H1 (cell line): ENCODE measurements at regions not wholly inside any gene's neighbourhood (a gene's known extent, or its start where the extent isn't known, plus 50 kb on each side); places are given as distances from the start of the nearest gene placed in this dataset.

Experiments
- CTCF ChIA-PET: fragments of 300-600 bp; sonication (Branson Sonifier 250); formaldehyde crosslinking; loops from one replicate; lab custom pipeline; 2021; ENCODE audit not compliant: partially characterized antibody; lab: Charles Lee
- POLR2A ChIA-PET: fragments of 300-600 bp; sonication (Branson Sonifier 250); formaldehyde crosslinking; loops from one replicate; lab custom pipeline; 2021; ENCODE audit warnings: inconsistent platforms; ENCODE audit not compliant: partially characterized antibody; lab: Charles Lee
- DNase-seq, 2 experiments: peaks; one replicate each; pipeline versions ENCODE4 v3.0.0 to v3.0.0-alpha.2; 2010 to 2022; ENCODE audit warnings: low spot score in 2 of 2, low read depth in 1 of 2, mixed read lengths in 1 of 2
- FAIRE-seq: peaks from 2 replicates; lab custom pipeline; 2011; peaks lifted over from hg19 to GRCh38; lab: Jason Lieb, UNC
- H2AFZ ChIP-seq: 2 replicates; pipeline ENCODE4 v1.8.1; 2012; ENCODE audit warnings: low read length, inconsistent platforms
- H2AK5ac ChIP-seq: 2 replicates; pipeline ENCODE4 v1.6.1; 2013; ENCODE audit warnings: low read depth, low read length
- H2BK120ac ChIP-seq: replicated peaks from 2 replicates; pipeline ENCODE3; 2013; ENCODE audit warnings: low read depth, low read length, inconsistent platforms
- H2BK12ac ChIP-seq: 2 replicates; pipeline ENCODE4 v1.6.1; 2013; ENCODE audit warnings: low read depth, low read length
- H2BK15ac ChIP-seq: 2 replicates; pipeline ENCODE4 v1.6.1; 2013; ENCODE audit warnings: low read length
- H2BK20ac ChIP-seq: 2 replicates; pipeline ENCODE4 v1.6.1; 2013; ENCODE audit warnings: low read length
- H2BK5ac ChIP-seq: 2 replicates; pipeline ENCODE4 v1.6.1; 2013; ENCODE audit warnings: low read depth, low read length
- H3K14ac ChIP-seq: 2 replicates; pipeline ENCODE4 v1.6.1; 2013; ENCODE audit warnings: inconsistent platforms; ENCODE audit not compliant: insufficient read length
- H3K18ac ChIP-seq: 2 replicates; pipeline ENCODE4 v1.6.1; 2013; ENCODE audit warnings: low read length; ENCODE audit errors: extremely low read depth
- H3K23ac ChIP-seq: 2 replicates; pipeline ENCODE4 v1.6.1; 2013; ENCODE audit warnings: inconsistent platforms; ENCODE audit not compliant: insufficient read length
- H3K23me2 ChIP-seq: 2 replicates; pipeline ENCODE4 v1.6.1; 2013; ENCODE audit warnings: low read depth, low read length
- H3K27ac ChIP-seq: 2 replicates; pipeline ENCODE4 v1.6.1; 2011; ENCODE audit warnings: low read depth, low read length, inconsistent platforms
- H3K27me3 ChIP-seq, 4 experiments: replicated peaks in 1 of 4; 1 replicate in 1 of 4; 2 replicates in 3 of 4; pipeline versions ENCODE4 v1.6.1 to v1.8.1; 2011 to 2013; ENCODE audit warnings: low read length in 3 of 4, mild to moderate bottlenecking in 3 of 4, inconsistent platforms in 2 of 4, mixed read lengths in 2 of 4, moderate library complexity in 1 of 4; ENCODE audit not compliant: control insufficient read depth in 3 of 4, insufficient read depth in 3 of 4; ENCODE audit errors: extremely low read depth in 1 of 4
- H3K36me3 ChIP-seq, 4 experiments: 2 replicates each; pipeline versions ENCODE4 v1.6.1 to v1.8.1; 2011 to 2013; ENCODE audit warnings: mild to moderate bottlenecking in 4 of 4, low read length in 3 of 4, moderate library complexity in 2 of 4, control low read depth in 1 of 4, inconsistent platforms in 1 of 4; ENCODE audit not compliant: insufficient read depth in 4 of 4, control insufficient read depth in 2 of 4
- H3K4ac ChIP-seq: replicated peaks from 2 replicates; pipeline ENCODE3; 2013; ENCODE audit warnings: low read length, low read depth, mixed read lengths, inconsistent platforms; ENCODE audit not compliant: insufficient read length
- H3K4me1 ChIP-seq, 4 experiments: replicated peaks in 1 of 4; 1 replicate in 1 of 4; 2 replicates in 3 of 4; pipeline versions ENCODE4 v1.6.1 to v1.8.1; 2011 to 2013; ENCODE audit warnings: low read length in 3 of 4, inconsistent platforms in 2 of 4, mixed read lengths in 1 of 4; ENCODE audit not compliant: insufficient read depth in 4 of 4, control insufficient read depth in 3 of 4
- H3K4me2 ChIP-seq, 2 experiments: 2 replicates each; pipeline versions ENCODE4 v1.6.1 to v1.8.1; 2011 to 2013; ENCODE audit warnings: low read depth in 2 of 2, low read length in 2 of 2, control low read depth in 1 of 2, inconsistent platforms in 1 of 2, mild to moderate bottlenecking in 1 of 2; ENCODE audit not compliant: insufficient read depth in 1 of 2
- H3K4me3 ChIP-seq, 4 experiments: fragments of 200-600, 300-600 bp in 1 of 4; sonication (generic), shearing (Covaris generic), sonication (Bioruptor Twin) in 1 of 4; 2 replicates each; pipeline versions ENCODE4 v1.5.1 to v1.8.1; 2011 to 2016; ENCODE audit warnings: low read length in 4 of 4, low read depth in 3 of 4, control low read depth in 2 of 4, inconsistent platforms in 2 of 4, mild to moderate bottlenecking in 2 of 4, mixed read lengths in 1 of 4, moderate library complexity in 1 of 4; ENCODE audit not compliant: insufficient read depth in 2 of 4; ENCODE audit errors: extremely low read depth in 1 of 4
- H3K56ac ChIP-seq: replicated peaks from 2 replicates; pipeline ENCODE3; 2013; ENCODE audit warnings: low read depth, mild to moderate bottlenecking, mixed read lengths, low read length, inconsistent platforms; ENCODE audit not compliant: insufficient read length
- H3K79me1 ChIP-seq: 2 replicates; pipeline ENCODE4 v1.6.1; 2013; ENCODE audit warnings: low read depth, low read length, control low read depth
- H3K79me2 ChIP-seq, 2 experiments: 2 replicates each; pipeline versions ENCODE4 v1.6.1 to v1.8.1; 2012 to 2013; ENCODE audit warnings: low read length in 2 of 2, mild to moderate bottlenecking in 2 of 2, inconsistent platforms in 1 of 2; ENCODE audit not compliant: insufficient read depth in 2 of 2, control insufficient read depth in 1 of 2
- H3K9ac ChIP-seq, 4 experiments: replicated peaks in 1 of 4; 1 replicate in 1 of 4; 2 replicates in 3 of 4; pipeline versions ENCODE4 v1.6.1 to v1.8.1; 2011 to 2013; ENCODE audit warnings: low read depth in 3 of 4, low read length in 3 of 4, control low read depth in 2 of 4, mild to moderate bottlenecking in 2 of 4, moderate library complexity in 2 of 4, inconsistent platforms in 1 of 4; ENCODE audit errors: extremely low read depth in 1 of 4
- H3K9me3 ChIP-seq, 2 experiments: 2 replicates each; pipeline versions ENCODE4 v1.6.1 to v1.8.1; 2012 to 2013; ENCODE audit warnings: mild to moderate bottlenecking in 2 of 2, moderate library complexity in 2 of 2, control low read depth in 1 of 2, inconsistent platforms in 1 of 2, low read depth in 1 of 2, low read length in 1 of 2, mixed read lengths in 1 of 2; ENCODE audit not compliant: insufficient read depth in 2 of 2
- H4K20me1 ChIP-seq, 2 experiments: replicated peaks in 1 of 2; 2 replicates each; pipeline versions ENCODE3 to v1.8.1; 2011 to 2013; ENCODE audit warnings: inconsistent platforms in 2 of 2, low read length in 2 of 2, mild to moderate bottlenecking in 1 of 2; ENCODE audit not compliant: insufficient read depth in 2 of 2, control insufficient read depth in 1 of 2
- H4K5ac ChIP-seq: 2 replicates; pipeline ENCODE4 v1.6.1; 2013; ENCODE audit warnings: low read length, low read depth, mixed read lengths, inconsistent platforms; ENCODE audit not compliant: insufficient read length
- H4K8ac ChIP-seq: 2 replicates; pipeline ENCODE4 v1.8.0; 2013; ENCODE audit warnings: mild to moderate bottlenecking, moderate library complexity, low read length, inconsistent platforms; ENCODE audit not compliant: insufficient read depth; ENCODE audit errors: extremely low read depth
- H4K91ac ChIP-seq: replicated peaks from 2 replicates; pipeline ENCODE3; 2013; ENCODE audit warnings: low read length, mixed read lengths, inconsistent platforms; ENCODE audit not compliant: insufficient read length
- CHD7 ChIP-seq: fragments of 300-600 bp; sonication (generic); IDR thresholded peaks from 2 replicates; pipeline ENCODE4 v1.7.1; 2012; ENCODE audit warnings: low read length, moderate library complexity, mild to moderate bottlenecking, inconsistent platforms; ENCODE audit not compliant: insufficient replicate concordance
- WGBS, 2 experiments: shearing (Covaris generic) in 1 of 2; methylation state at CpG; one replicate each; pipeline versions ENCODE4 v1.1.6 to v1.1.7; 2013 to 2015; ENCODE audit warnings: low lambda C conversion rate in 2 of 2, mixed read lengths in 2 of 2, inconsistent platforms in 1 of 2, low coverage in 1 of 2, missing lambda C conversion rate in 1 of 2; ENCODE audit not compliant: insufficient replicate concordance in 2 of 2, insufficient coverage in 1 of 2, insufficient read length in 1 of 2; ENCODE audit errors: extremely low coverage in 1 of 2, missing lambda C conversion rate in 1 of 2; 5-methylcytosine and 5-hydroxymethylcytosine counted together

- H3K79me2 ChIP-seq, result no peaks in the 10 kb centered on the region
- TF ChIP-seq CHD7, result no peak
Observed at GRCh38 chr13:50627111-50627510, 216.4 kb downstream of the DLEU7 start.

More at GRCh38 chr13:50627111-50627510, 216.4 kb downstream of the DLEU7 start:
- no peak overlapping the region for H3K56ac ChIP-seq
- no peak overlapping the region for H2BK15ac ChIP-seq
- H2BK5ac ChIP-seq, result no peak overlapping the region
- FAIRE-seq (no peak), DNase-seq (no peak)
- H2BK20ac ChIP-seq, result no peak overlapping the region
- H3K9me3 ChIP-seq, result no peaks in the 10 kb centered on the region
- WGBS, 2 experiments, result 83% methylated on average over 1 of the region's 1 CpG; no CpG with 5 or more reads in 1 of the 2 experiments
- no peak overlapping the region for H4K91ac ChIP-seq
- H4K20me1 ChIP-seq, result no peaks in the 10 kb centered on the region
- H3K4me3 ChIP-seq, result no peak overlapping the region
- no peak overlapping the region for H4K5ac ChIP-seq
- no peak overlapping the region for H3K27ac ChIP-seq
- no peak overlapping the region for H2AK5ac ChIP-seq
- ChIA-PET POLR2A (no interaction called here), CTCF (no interaction called here)
- H3K4ac ChIP-seq, result no peak overlapping the region
- no peak overlapping the region for H4K8ac ChIP-seq
- H3K27me3 ChIP-seq, result no peaks in the 10 kb centered on the region
- no peak overlapping the region for H2AFZ ChIP-seq
- no peak overlapping the region for H3K4me2 ChIP-seq
- H3K4me1 ChIP-seq, result no peaks in the 10 kb centered on the region
- H3K36me3 ChIP-seq, result no peaks in the 10 kb centered on the region
- H2BK120ac ChIP-seq, result no peak overlapping the region
- no peak overlapping the region for H3K18ac ChIP-seq
- no peak overlapping the region for H3K9ac ChIP-seq
- H3K23ac ChIP-seq, result no peak overlapping the region
- no peak overlapping the region for H2BK12ac ChIP-seq
- H3K79me1 ChIP-seq, result no peaks in the 10 kb centered on the region
- no peak overlapping the region for H3K14ac ChIP-seq
- no peaks in the 10 kb centered on the region for H3K23me2 ChIP-seq
